ENCODE measurements at regions not wholly inside any gene's neighbourhood (a gene's known extent, or its start where the extent isn't known, plus 50 kb on each side); places are given as distances from the start of the nearest gene placed in this dataset.
A peak's percentile ranks its signal among the peaks of the same experiment; 100 is the strongest.

GRCh38 chr19:30227661-30228112 is 144.5 kb upstream of the ZNF536 start:
- Histone ChIP-seq H3K27ac (no peak overlapping the region), H3K36me3 (replicated peaks in 1 of 2; ENCODE audit: insufficient read depth in 1 of 2, low read depth in 2 of 2) (no peaks in the 10 kb centered on the region), H3K9me3 (no peaks in the 10 kb centered on the region), H3K4me3 (peak overlapping the region; percentile 9 to 22), H3K4me1 (peaks cover 42% of the 10 kb centered on the region), H3K27me3 (peaks cover 0 to 29% of the 10 kb centered on the region in 2 donors)
- TF ChIP-seq POLR2A (IDR thresholded peaks at IDR 0.05) (no peak), CTCF (IDR thresholded peaks at IDR 0.05) (peak; percentile 35 to 76 (median 46))
- DNase-seq = peak; percentile 58 to 70 (median 64)
- ATAC-seq = peak; percentile 85
- WGBS, 2 donors = 0 to 2% methylated on average over 7 to 43 of the region's 57 CpGs
- intact Hi-C loops (cut with DNase I) = no loop called here

GRCh38 chr19:30228113-30228834 is 143.9 kb upstream of the ZNF536 start:
- Histone ChIP-seq H3K4me1 (peaks cover 41% of the 10 kb centered on the region), H3K36me3 (replicated peaks in 1 of 2; ENCODE audit: insufficient read depth in 1 of 2, low read depth in 2 of 2) (no peaks in the 10 kb centered on the region), H3K27ac (no peak overlapping the region), H3K9me3 (no peaks in the 10 kb centered on the region), H3K27me3 (peaks cover 0 to 27% of the 10 kb centered on the region in 2 donors), H3K4me3 (no peak overlapping the region)
- ATAC-seq (no peak), DNase-seq (no peak)
- WGBS, 2 donors = 1% methylated on average over 46 to 62 of the region's 62 CpGs
- intact Hi-C loops (cut with DNase I) = no loop called here
- TF ChIP-seq CTCF (IDR thresholded peaks at IDR 0.05) = no peak
- no peak for TF ChIP-seq POLR2A (IDR thresholded peaks at IDR 0.05)

GRCh38 chr19:30228835-30229524 is 143.2 kb upstream of the ZNF536 start:
- WGBS, 2 donors = 9 to 17% methylated on average over 19 to 35 of the region's 35 CpGs
- DNase-seq = no peak
- Histone ChIP-seq H3K9me3 (no peaks in the 10 kb centered on the region), H3K27ac (no peak overlapping the region), H3K27me3 (peaks cover 0 to 30% of the 10 kb centered on the region in 2 donors), H3K4me3 (no peak overlapping the region), H3K4me1 (peaks cover 41% of the 10 kb centered on the region), H3K36me3 (replicated peaks in 1 of 2; ENCODE audit: insufficient read depth in 1 of 2, low read depth in 2 of 2) (no peaks in the 10 kb centered on the region)
- ATAC-seq = no peak
- no peak for TF ChIP-seq CTCF (IDR thresholded peaks at IDR 0.05)
- TF ChIP-seq POLR2A (IDR thresholded peaks at IDR 0.05) = no peak
- intact Hi-C loops (cut with DNase I) = no loop called here

GRCh38 chr19:30229525-30230174 is 142.5 kb upstream of the ZNF536 start:
- H3K27me3 ChIP-seq = peaks cover 0 to 30% of the 10 kb centered on the region in 2 donors
- ATAC-seq (no peak), DNase-seq (no peak)
- no peak overlapping the region for H3K4me3 ChIP-seq
- peaks cover 38% of the 10 kb centered on the region for H3K4me1 ChIP-seq
- H3K36me3 ChIP-seq (replicated peaks in 1 of 2; ENCODE audit: insufficient read depth in 1 of 2, low read depth in 2 of 2) = no peaks in the 10 kb centered on the region
- 48 to 50% methylated on average over 6 to 14 of the region's 14 CpGs for WGBS, 2 donors
- TF ChIP-seq CTCF (IDR thresholded peaks at IDR 0.05) (no peak), POLR2A (IDR thresholded peaks at IDR 0.05) (no peak)
- H3K27ac ChIP-seq = no peak overlapping the region
- intact Hi-C loops (cut with DNase I) = no loop called here
- H3K9me3 ChIP-seq = no peaks in the 10 kb centered on the region

Data from body of pancreas (tissue), 4 donors.